NCI-H128 (cell line): ENCODE measurements at regions not wholly inside any gene's neighbourhood (a gene's known extent, or its start where the extent isn't known, plus 50 kb on each side); places are given as distances from the start of the nearest gene placed in this dataset.
A peak's percentile ranks its signal among the peaks of the same experiment; 100 is the strongest.

Source experiments
- DNase-seq: peaks from one replicate; lab custom pipeline; 2025; ENCODE audit not compliant: unreplicated experiment; lab: John Stamatoyannopoulos, UW

- no peak for DNase-seq
Observed at GRCh38 chr17:79401704-79402674, 208.9 kb downstream of the RBFOX3 start.

- peak; percentile 27 for DNase-seq
Observed at GRCh38 chr17:79400989-79401703, 209.7 kb downstream of the RBFOX3 start.

- DNase-seq = no peak
Observed at GRCh38 chr17:79399610-79400144, 211.2 kb downstream of the RBFOX3 start.

GRCh38 chr17:79398441-79398840 lies 212.4 kb downstream of the RBFOX3 start:
- no peak for DNase-seq

GRCh38 chr17:79396696-79397095 lies 214.2 kb downstream of the RBFOX3 start:
- DNase-seq = no peak

GRCh38 chr17:79395545-79395944 lies 215.3 kb downstream of the RBFOX3 start:
- DNase-seq = no peak

GRCh38 chr17:79395066-79395465 lies 215.8 kb downstream of the RBFOX3 start:
- no peak for DNase-seq

- DNase-seq = peak; percentile 29
Observed at GRCh38 chr17:79393358-79394052, 217.3 kb downstream of the RBFOX3 start.

GRCh38 chr17:79392598-79392997 lies 218.3 kb downstream of the RBFOX3 start:
- no peak for DNase-seq

- no peak for DNase-seq
Observed at GRCh38 chr17:79391376-79392233, 219.2 kb downstream of the RBFOX3 start.

- no peak for DNase-seq
Observed at GRCh38 chr17:79389896-79390295, 221.0 kb downstream of the RBFOX3 start.

- peak; percentile 17 for DNase-seq
Observed at GRCh38 chr17:79388556-79389295, 222.1 kb downstream of the RBFOX3 start.

GRCh38 chr17:79387783-79388182 lies 223.1 kb downstream of the RBFOX3 start:
- DNase-seq = no peak

GRCh38 chr17:79385962-79386563 lies 224.8 kb downstream of the RBFOX3 start:
- DNase-seq = no peak

- DNase-seq = no peak
Observed at GRCh38 chr17:79382313-79382712, 228.5 kb downstream of the RBFOX3 start.

GRCh38 chr17:79379700-79380445 lies 231.0 kb downstream of the RBFOX3 start:
- DNase-seq = no peak

- no peak for DNase-seq
Observed at GRCh38 chr17:79377230-79377786, 233.5 kb downstream of the RBFOX3 start.

- no peak for DNase-seq
Observed at GRCh38 chr17:79374807-79375206, 236.0 kb downstream of the RBFOX3 start.
